ENCODE measurements at regions not wholly inside any gene's neighbourhood (a gene's known extent, or its start where the extent isn't known, plus 50 kb on each side); places are given as distances from the start of the nearest gene placed in this dataset.
"Not testable (repeated sequence)": the region's sequence is repeated elsewhere in the genome, so short reads cannot be mapped to it uniquely, and the experiment has no call there.

GRCh38 chr12:97797473-97797872 lies 334.9 kb downstream of the RMST start:
- DNase-seq: peak in 2 of 51 donors; percentile 2 to 8

DNA sequence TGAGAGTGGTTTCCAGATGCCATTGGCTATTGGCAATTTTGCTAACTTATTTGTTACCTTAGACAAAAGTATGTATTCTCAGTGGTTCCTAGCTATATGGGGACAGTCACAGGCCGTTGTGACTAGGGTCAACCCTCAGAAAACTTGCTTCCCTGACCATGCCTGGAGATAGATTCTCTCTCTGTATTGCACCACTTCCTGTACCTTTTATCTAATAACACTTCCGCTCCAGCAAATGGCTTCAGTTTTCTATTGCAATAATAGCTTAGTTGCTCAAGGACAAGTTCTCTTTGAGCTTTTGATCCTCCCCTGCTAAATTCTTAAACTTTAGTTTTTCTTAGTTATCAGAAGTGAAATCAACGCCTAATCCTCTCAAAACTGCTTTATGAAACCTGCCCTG lies 338.0 kb downstream of the RMST start:
- no peak for DNase-seq

DNA sequence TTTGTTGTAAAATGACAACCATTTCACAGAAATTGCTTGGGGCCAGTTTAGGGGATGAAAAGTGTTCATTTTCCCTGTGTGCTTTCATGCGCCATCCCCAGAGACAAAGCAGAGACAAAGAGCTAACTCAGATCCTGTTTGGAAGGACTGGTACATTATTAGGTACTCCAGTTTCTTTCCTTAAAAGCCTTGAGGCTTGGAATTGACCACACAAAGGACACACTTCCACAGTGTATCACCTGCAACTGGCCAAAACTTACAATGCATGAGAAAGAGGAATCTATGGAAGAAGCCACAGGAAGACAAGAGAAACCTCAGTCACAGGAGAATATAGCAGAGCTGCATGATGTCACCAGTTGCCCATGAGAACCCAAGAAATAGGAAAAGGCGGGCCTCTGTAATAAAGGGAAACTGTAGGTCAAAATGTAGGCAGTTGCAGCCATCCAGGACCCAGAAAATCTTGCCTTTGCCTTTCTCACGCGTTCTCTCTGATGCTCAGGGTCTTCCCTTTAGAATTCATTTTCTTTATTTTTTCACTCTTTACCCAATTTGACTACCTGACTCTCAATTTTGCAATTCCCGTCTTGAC lies 339.0 kb downstream of the RMST start:
- no peak for DNase-seq

DNA sequence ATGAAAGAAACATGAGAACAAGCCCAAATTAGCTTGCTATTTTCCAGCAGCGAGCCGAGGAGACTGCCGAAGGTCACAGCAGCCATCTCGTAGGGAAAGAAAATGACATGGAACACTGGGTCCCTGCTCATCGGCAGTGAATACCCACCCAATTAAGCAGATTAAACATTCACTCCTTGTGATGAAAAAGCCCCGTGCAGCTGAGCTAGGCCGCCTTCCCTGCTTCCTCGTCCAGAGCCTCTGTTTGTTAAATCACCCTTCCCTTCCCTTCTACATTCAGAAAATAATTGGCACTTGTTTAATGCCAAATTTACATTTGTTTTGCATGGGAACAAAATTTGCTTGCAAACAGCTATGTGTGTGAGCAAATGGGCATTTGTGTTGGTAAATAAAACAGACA lies 342.5 kb downstream of the RMST start:
- DNase-seq: peak in 11 of 51 donors; percentile 0 to 19 (median 5)

DNA sequence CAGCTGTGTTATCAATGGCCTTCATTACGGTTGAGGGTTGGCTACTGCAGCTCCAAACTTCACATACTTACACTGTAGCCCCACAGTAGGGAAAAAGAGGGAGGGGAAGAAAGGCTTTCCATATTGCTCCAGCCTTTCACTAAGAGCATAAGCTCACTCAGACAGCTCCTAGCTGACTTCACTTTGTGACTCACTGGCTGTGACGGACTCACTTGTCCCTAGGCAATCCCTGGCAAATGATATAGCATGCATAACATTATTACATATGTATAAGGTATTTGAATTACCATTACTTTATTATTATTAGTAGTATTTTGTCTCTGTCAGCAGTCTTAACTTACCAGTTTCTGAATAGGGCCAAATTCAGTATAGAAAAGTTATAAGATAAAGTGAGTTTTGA lies 350.7 kb downstream of the RMST start:
- no peak for DNase-seq

DNA sequence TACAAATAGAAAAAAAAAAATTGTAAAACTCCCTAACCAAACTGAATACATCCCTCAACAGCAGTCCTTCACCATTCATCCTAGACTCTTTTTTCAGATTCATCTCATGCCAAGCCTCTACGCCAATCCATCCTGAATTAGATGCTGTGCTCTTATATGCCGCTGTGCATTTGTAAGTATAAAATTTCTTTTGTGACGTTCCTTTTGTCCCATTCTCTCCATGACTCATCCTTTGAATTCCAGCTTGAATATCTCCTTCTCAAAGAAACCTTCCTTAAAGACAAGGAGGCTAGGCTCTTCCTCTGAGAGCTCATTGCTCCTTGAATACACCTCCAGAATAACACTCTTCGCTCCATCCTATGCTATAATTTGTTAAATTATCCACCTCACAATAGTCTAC lies 359.2 kb downstream of the RMST start:
- no peak for DNase-seq

- no peak for DNase-seq
Observed at GRCh38 chr12:97835541-97835940, 372.9 kb downstream of the RMST start.

- no peak for DNase-seq
Observed at GRCh38 chr12:97837401-97837800, 374.8 kb downstream of the RMST start.

DNA sequence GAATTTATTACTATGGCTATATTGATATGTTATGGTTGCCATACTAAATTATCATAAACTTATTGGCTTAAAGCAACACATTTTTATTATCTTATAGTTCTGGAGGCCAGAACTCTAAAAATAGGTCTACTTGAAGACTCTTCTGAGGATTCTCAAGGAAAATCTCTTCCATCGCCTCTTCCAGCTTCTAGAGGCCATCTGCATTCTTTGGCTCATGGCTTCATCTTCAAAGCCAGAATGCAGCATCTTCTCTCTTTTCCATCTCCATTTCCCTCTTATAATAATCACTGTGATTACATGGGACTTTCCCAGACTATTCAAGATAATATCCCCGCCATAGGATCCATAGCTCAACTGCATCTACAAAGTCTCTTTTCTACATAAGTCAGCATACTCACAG lies 385.4 kb downstream of the RMST start:
- no peak for DNase-seq

DNA sequence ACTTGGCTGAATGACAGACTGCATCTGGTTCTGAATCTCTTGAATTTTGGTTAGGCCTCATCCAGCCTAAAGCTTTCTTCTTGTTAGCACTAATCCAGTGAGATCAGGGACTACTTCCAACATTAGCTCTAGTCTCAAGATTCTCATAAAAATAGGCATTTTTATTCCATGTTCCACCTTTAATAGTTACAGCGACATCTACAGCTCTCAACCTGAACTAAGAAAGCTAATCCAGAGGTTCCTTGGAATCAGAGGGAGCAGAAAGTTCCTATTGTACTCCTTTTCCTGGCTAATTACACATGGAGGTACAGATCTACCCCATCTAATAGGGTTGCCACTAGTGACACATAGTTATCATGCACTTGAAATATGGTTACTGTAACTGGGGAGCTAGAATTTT lies 391.9 kb downstream of the RMST start:
- DNase-seq: no peak

- DNase-seq: no peak
Observed at GRCh38 chr12:97862072-97862471, 399.5 kb downstream of the RMST start.

DNA sequence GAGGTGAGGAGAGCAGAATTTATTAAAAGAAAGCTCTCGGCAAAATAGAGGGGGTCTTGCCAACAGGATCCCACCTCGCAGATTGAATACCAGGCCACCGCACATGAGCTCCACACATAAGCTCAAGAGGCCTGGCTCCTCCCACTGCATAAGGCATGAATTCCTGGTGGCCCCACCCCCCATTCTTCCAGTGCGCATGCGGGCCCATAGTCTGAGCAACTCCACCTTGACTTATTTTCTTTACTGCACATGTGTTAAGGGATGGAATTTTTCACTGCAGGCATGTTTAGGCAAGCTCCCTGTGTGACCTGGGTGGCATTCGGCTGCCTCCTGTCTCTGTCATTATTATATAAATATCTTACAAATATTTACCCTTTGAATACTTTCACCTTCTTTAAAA lies 412.5 kb downstream of the RMST start:
- DNase-seq: no peak

DNA sequence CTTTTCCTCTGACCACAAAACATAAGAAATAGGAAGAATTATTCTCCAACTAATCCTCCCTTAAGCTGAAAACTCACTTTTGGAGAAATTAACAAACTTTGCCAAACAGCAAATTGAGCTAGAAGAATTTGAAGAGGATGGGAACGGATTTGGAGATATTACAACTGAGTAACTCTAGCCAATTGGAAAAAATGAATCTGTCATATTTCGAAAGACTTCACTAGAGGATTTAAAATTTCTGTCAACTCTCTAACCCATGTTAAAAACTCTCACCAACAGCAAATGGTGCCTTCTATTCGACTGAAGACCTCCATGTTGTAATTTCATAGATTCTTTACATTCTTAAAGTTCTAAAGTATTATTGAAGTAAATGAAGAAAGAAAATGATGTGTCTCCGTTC lies 414.2 kb downstream of the RMST start:
- no peak for DNase-seq

DNA sequence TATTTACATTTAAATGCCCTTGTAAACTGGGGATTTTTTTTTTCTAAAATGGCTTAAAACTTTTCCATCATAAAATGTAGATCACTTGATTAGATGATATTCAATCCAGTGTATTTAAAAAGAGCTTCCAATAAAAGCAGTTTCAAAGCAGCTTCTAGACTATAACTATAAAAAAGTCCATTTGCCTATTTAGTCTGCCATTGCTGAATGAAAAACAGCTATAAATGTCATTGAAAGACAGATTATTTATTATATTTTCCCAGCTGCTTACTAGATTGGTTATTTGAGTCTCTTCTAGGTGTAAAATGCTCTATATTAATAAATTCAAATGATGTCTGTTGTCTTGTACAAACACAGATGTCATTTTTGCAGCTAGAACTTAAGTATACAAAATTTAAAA lies 414.8 kb downstream of the RMST start:
- DNase-seq: no peak

DNA sequence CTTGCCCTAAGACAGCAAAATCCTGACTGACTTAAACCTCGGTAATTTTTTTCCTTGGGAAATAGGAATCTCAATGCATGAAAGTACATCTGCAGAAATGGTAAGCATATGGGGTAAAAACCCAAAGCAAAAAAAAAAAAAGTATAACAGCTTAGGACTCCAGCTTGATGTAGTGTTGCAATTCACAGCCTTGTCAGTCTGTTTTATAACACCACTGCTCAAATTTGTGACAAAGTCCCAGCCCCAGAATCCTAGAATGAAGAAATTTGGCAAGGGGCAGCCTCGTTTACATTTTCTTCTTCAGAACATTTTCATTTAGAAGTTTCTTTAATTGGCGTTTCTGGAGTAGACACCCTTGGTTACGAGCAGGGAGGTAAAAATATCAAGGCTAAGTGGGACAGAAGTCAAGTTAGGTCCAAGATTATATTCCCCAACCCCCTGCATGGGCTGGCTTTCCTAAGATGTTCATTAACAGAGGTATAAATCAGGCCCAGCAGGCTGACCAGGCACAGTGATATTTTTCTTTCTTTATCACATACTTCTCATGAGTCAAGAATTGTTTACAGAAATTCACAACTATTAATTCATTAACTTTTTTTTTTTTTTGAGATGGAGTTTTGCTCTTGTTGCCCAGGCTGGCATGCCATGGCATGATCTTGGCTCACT lies 424.0 kb downstream of the RMST start:
- no peak for DNase-seq

- DNase-seq: not testable (repeated sequence)
Observed at GRCh38 chr12:97897881-97898280, 435.3 kb downstream of the RMST start.

DNA sequence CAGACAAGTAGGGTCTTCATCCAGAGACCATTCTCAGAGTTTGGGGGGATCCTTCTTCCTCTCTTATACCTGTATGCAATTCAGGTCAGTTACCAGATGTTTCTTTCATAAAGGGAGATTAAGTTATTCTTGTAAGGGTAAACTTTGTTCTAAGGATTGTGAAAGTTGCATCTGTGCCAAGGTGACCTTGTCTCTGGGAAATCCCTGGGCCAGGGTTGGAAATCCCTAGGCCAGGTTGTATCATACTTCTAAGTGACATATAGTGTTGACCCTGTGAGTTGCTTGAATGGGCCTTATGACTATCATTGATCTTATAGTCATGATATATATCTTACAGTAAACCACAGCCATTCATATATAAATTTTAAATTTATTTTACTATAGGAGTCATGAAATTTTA lies 436.9 kb downstream of the RMST start:
- no peak for DNase-seq

GRCh38 chr12:97899956-97900355 lies 437.4 kb downstream of the RMST start:
- no peak for DNase-seq

- DNase-seq: no peak
Observed at GRCh38 chr12:97903356-97903755, 440.8 kb downstream of the RMST start.

DNA sequence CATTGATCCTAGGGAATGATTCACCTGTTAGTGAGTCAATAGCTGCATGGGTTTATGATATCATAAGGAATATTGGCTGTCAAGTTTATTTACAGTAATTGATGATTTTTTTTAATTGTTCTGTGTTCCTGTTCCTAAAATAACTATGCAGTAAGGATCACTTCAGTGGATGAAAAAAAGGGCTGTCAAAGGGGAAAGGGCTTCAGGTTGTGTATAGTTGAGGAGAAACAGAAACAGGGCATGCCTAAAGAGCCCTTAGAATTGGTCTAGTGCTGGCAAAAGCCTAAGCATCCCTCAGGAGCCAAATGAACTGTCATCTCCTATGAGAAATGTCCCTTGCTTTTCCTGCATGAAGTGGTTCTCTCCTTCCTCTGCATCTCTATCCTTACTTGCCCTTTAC lies 444.9 kb downstream of the RMST start:
- no peak for DNase-seq

- DNase-seq: no peak
Observed at GRCh38 chr12:97910559-97910958, 448.0 kb downstream of the RMST start.

DNA sequence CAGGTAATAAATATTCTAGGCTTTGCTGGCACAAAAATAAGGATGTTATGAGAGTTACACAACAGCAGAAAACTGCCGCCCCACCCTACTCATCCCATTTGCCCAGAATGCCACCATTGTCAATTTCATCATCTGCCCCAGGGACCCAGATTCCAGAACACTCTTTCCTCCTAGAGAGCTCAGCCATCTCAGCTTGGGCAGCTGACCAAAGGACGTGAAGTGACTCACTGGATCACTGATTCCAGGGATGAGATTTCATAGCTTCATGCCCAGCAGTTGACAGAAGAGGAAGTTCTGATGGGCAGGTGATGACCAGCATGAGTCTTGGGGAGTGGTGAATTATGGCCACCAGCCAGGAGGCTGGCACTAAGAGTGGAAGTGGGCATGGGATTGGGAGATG lies 450.3 kb downstream of the RMST start:
- no peak for DNase-seq

DNA sequence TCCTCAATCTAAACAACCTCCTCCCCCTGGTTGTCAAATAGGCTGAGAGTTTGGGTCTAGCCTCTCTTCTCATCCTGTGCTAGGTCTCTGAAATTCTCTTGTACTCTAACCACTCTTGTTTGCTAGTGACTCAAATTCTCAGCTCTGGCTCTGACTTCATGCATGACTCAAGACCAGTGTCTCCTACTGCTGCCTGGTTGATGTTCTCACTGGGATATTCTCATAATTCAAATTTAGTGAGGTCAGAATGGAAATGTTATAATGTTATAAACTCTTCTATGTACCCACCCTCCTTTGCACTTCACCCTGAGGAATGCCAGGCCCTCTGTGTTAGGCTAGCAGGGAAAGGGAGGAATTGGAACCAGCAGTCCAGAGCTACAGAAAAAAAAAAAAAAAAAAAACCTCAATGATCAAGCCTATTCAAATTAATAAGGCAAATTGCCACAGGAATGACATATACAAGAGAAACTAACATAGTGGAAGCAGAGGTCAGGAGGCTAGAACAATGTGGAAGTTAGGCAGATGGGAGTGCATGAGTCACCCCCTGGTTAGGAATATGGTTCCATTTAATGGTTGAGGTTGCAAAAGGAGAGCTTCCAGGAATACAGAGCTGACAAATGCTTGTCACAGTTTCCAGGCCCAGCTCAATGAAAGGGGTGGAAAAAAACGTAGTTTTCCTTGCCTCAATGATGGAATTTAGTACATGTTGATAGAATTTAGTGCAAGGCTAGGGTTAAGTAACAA lies 459.5 kb downstream of the RMST start:
- no peak for DNase-seq

All from hypothalamus (tissue), 51 donors.